IMR-90 (cell line): ENCODE measurements at regions not wholly inside any gene's neighbourhood (a gene's known extent, or its start where the extent isn't known, plus 50 kb on each side); places are given as distances from the start of the nearest gene placed in this dataset.

ENCODE experiments used
- ATAC-seq: fragments of 200-7000 bp; cut with Tn5 transposase; 2 replicates; pipeline ENCODE4 v1.9.1; 2020; ENCODE audit warnings: low read depth, mild to moderate bottlenecking, moderate library complexity
- BruUV-seq: library from RNA; stranded (reverse); fragments of 400-500 nt; replicated peaks from 2 replicates; lab custom pipeline; 2021; lab: Mats Ljungman, UMichigan
- CTCF ChIA-PET: fragments of 300-600 bp; formaldehyde crosslinking; extraction: SDS; loops from one replicate; lab custom pipeline; 2021; ENCODE audit warnings: antibody characterized with exemption; lab: Yijun Ruan, JAX
- POLR2A ChIA-PET: fragments of 300-600 bp; sonication (Branson Sonifier 250); formaldehyde crosslinking; loops from one replicate; lab custom pipeline; 2022; ENCODE audit warnings: antibody characterized with exemption; ENCODE audit not compliant: unreplicated experiment; lab: Charles Lee
- DNase-seq: peaks from one replicate; pipeline ENCODE4 v3.0.0; 2013
- H2AFZ ChIP-seq: replicated peaks from 2 replicates; pipeline ENCODE3; 2013; ENCODE audit warnings: low read length, mild to moderate bottlenecking; ENCODE audit not compliant: poor library complexity
- H2AK5ac ChIP-seq: 2 replicates; pipeline ENCODE4 v1.6.1; 2013; ENCODE audit warnings: low read depth, low read length, inconsistent platforms
- H2AK9ac ChIP-seq: replicated peaks from 2 replicates; pipeline ENCODE3; 2013; ENCODE audit warnings: mild to moderate bottlenecking, low read depth, low read length, moderate library complexity; ENCODE audit not compliant: poor library complexity
- H2BK120ac ChIP-seq: 2 replicates; pipeline ENCODE4 v1.6.1; 2013; ENCODE audit warnings: low read depth, low read length, inconsistent platforms
- H2BK15ac ChIP-seq: 3 replicates; pipeline ENCODE4 v1.6.1; 2013; ENCODE audit warnings: low read depth, low read length, inconsistent platforms
- H2BK20ac ChIP-seq: 2 replicates; pipeline ENCODE4 v1.6.1; 2013; ENCODE audit warnings: low read depth, mild to moderate bottlenecking, inconsistent platforms, low read length, moderate library complexity
- H2BK5ac ChIP-seq: 2 replicates; pipeline ENCODE4 v1.6.1; 2013; ENCODE audit warnings: mild to moderate bottlenecking, low read depth, low read length, inconsistent platforms; ENCODE audit not compliant: poor library complexity, severe bottlenecking
- H3K14ac ChIP-seq: replicated peaks from 2 replicates; pipeline ENCODE4 v1.6.1; 2013; ENCODE audit warnings: low read depth, low read length, inconsistent platforms
- H3K18ac ChIP-seq: 2 replicates; pipeline ENCODE4 v1.6.1; 2013; ENCODE audit warnings: low read depth, low read length, control low read depth
- H3K23ac ChIP-seq: 2 replicates; pipeline ENCODE4 v1.6.1; 2013; ENCODE audit warnings: low read depth, low read length, inconsistent platforms
- H3K27ac ChIP-seq: 2 replicates; pipeline ENCODE4 v1.5.1; 2013; ENCODE audit warnings: mild to moderate bottlenecking, control low read depth, low read length; ENCODE audit not compliant: insufficient read depth
- H3K27me3 ChIP-seq: 2 replicates; pipeline ENCODE4 v1.6.1; 2013; ENCODE audit warnings: low read length; ENCODE audit not compliant: control insufficient read depth, insufficient read depth
- H3K36me3 ChIP-seq: 2 replicates; pipeline ENCODE4 v1.6.1; 2013; ENCODE audit warnings: low read length, mixed read lengths; ENCODE audit not compliant: control insufficient read depth, insufficient read depth
- H3K4ac ChIP-seq: 2 replicates; pipeline ENCODE4 v1.6.1; 2013; ENCODE audit warnings: low read depth, low read length, inconsistent platforms
- H3K4me1 ChIP-seq: 2 replicates; pipeline ENCODE4 v1.6.1; 2013; ENCODE audit warnings: low read length, mixed read lengths; ENCODE audit not compliant: control insufficient read depth, insufficient read depth
- H3K4me2 ChIP-seq: 2 replicates; pipeline ENCODE4 v1.6.1; 2013; ENCODE audit warnings: low read depth, mild to moderate bottlenecking, control low read depth, low read length, moderate library complexity
- H3K4me3 ChIP-seq: 2 replicates; pipeline ENCODE4 v1.5.1; 2013; ENCODE audit warnings: low read depth, mild to moderate bottlenecking, control low read depth, low read length, moderate library complexity; ENCODE audit not compliant: insufficient read depth
- H3K56ac ChIP-seq: 2 replicates; pipeline ENCODE4 v1.6.1; 2013; ENCODE audit warnings: low read length, inconsistent platforms; ENCODE audit not compliant: insufficient read depth; ENCODE audit errors: extremely low read depth
- H3K79me1 ChIP-seq, 2 experiments: 2 replicates each; pipeline ENCODE4 v1.6.1; 2013; ENCODE audit warnings: low read length in 2 of 2, inconsistent platforms in 1 of 2, low read depth in 1 of 2
- H3K9ac ChIP-seq: 2 replicates; pipeline ENCODE4 v1.6.1; 2013; ENCODE audit warnings: low read depth, low read length, control low read depth
- H3K9me1 ChIP-seq: 2 replicates; pipeline ENCODE4 v1.6.1; 2013; ENCODE audit warnings: low read length, inconsistent platforms; ENCODE audit not compliant: insufficient read depth
- H3K9me3 ChIP-seq: 2 replicates; pipeline ENCODE4 v1.6.1; 2013; ENCODE audit warnings: low read length; ENCODE audit not compliant: control insufficient read depth, insufficient read depth
- H4K20me1 ChIP-seq: 2 replicates; pipeline ENCODE4 v1.6.1; 2013; ENCODE audit warnings: low read length, inconsistent platforms; ENCODE audit not compliant: insufficient read depth
- H4K5ac ChIP-seq: 2 replicates; pipeline ENCODE4 v1.6.1; 2013; ENCODE audit warnings: mild to moderate bottlenecking, low read depth, low read length, control low read depth
- H4K8ac ChIP-seq, 2 experiments: 2 replicates each; pipeline ENCODE4 v1.6.1; 2013; ENCODE audit warnings: low read depth in 2 of 2, low read length in 2 of 2, control low read depth in 1 of 2, inconsistent platforms in 1 of 2
- H4K91ac ChIP-seq: 2 replicates; pipeline ENCODE4 v1.6.1; 2013; ENCODE audit warnings: low read depth, low read length, inconsistent platforms; ENCODE audit not compliant: insufficient read depth
- CEBPB ChIP-seq: IDR thresholded peaks from 2 replicates; pipeline ENCODE4 v1.6.1; 2012; ENCODE audit warnings: low read depth, low read length, improper control_type of control experiment
- MAFK ChIP-seq: IDR thresholded peaks from 2 replicates; pipeline ENCODE4 v1.6.1; 2012; ENCODE audit warnings: low read depth, low read length, improper control_type of control experiment
- NFE2L2 ChIP-seq: fragments of 150-350 bp; IDR thresholded peaks from 2 replicates; pipeline ENCODE4 v1.6.1; 2016; ENCODE audit warnings: low read depth, mild to moderate bottlenecking, low read length
- RAD21 ChIP-seq: IDR thresholded peaks from 2 replicates; pipeline ENCODE4 v1.6.1; 2012; ENCODE audit warnings: low read length, improper control_type of control experiment
- RCOR1 ChIP-seq: IDR thresholded peaks from 2 replicates; pipeline ENCODE4 v1.6.1; 2012; ENCODE audit warnings: mild to moderate bottlenecking, low read length, improper control_type of control experiment; ENCODE audit not compliant: insufficient replicate concordance
- WGBS, 2 experiments: methylation state at CpG; one replicate each; pipeline versions ENCODE4 v1.1.5 to v1.1.7; 2013; ENCODE audit warnings: missing lambda C conversion rate in 2 of 2; ENCODE audit not compliant: insufficient read length in 1 of 2; ENCODE audit errors: extremely low coverage in 2 of 2; 5-methylcytosine and 5-hydroxymethylcytosine counted together
- dilution Hi-C: fragments of 300-500 bp; cut with HindIII; formaldehyde crosslinking; loops from one replicate; pipeline ENCODE4 v1.14.3; 2018; ENCODE audit warnings: low sequenced_read_pairs; ENCODE audit not compliant: unreplicated experiment
- in situ Hi-C: fragments of 300-500 bp; cut with MboI; formaldehyde crosslinking; loops from 3 replicates; pipeline ENCODE4 v1.14.3; 2019; ENCODE audit warnings: low sequenced_read_pairs, inconsistent platforms, mixed read lengths
- intact Hi-C: fragments of 100-400 bp; cut with micrococcal nuclease; formaldehyde crosslinking; loops from 2 replicates; pipeline ENCODE4 v1.10.0; 2022

GRCh38 chr2:228627510-228627909 lies 446.0 kb upstream of the SPHKAP start:
- Histone ChIP-seq H4K20me1 (no peaks in the 10 kb centered on the region), H2AFZ (no peak overlapping the region), H3K27ac (no peak overlapping the region), H4K8ac (no peak overlapping the region), H2BK120ac (no peak overlapping the region), H3K79me1 (no peaks in the 10 kb centered on the region), H3K14ac (no peak overlapping the region), H3K23ac (no peak overlapping the region), H2BK5ac (no peak overlapping the region), H3K9me1 (no peaks in the 10 kb centered on the region), H3K18ac (no peak overlapping the region), H4K5ac (no peak overlapping the region), H3K27me3 (no peaks in the 10 kb centered on the region), H2BK15ac (no peak overlapping the region), H2AK5ac (no peak overlapping the region), H3K36me3 (no peaks in the 10 kb centered on the region), H3K56ac (no peak overlapping the region), H3K4me1 (no peaks in the 10 kb centered on the region), H3K4ac (no peak overlapping the region), H2AK9ac (no peak overlapping the region), H3K4me3 (no peak overlapping the region), H3K9me3 (peaks cover 5% of the 10 kb centered on the region; the same call in 1 of the 2 replicates), H2BK20ac (no peak overlapping the region), H4K91ac (no peak overlapping the region), H3K9ac (no peak overlapping the region), H3K4me2 (no peak overlapping the region)
- WGBS, 2 experiments, result no CpG with 5 or more reads among the region's 4 CpGs
- dilution Hi-C loops (no loop called here), in situ Hi-C loops (no loop called here), intact Hi-C loops (no loop called here)
- DNase-seq, result no peak
- no TSS peak for BruUV-seq
- TF ChIP-seq RAD21 (no peak), MAFK (no peak), CEBPB (no peak), NFE2L2 (no peak), RCOR1 (no peak)
- ATAC-seq, result no peak
- ChIA-PET POLR2A (no interaction called here), CTCF (no interaction called here)
